ENCODE measurements at regions not wholly inside any gene's neighbourhood (a gene's known extent, or its start where the extent isn't known, plus 50 kb on each side); places are given as distances from the start of the nearest gene placed in this dataset.
"Not testable (repeated sequence)": the region's sequence is repeated elsewhere in the genome, so short reads cannot be mapped to it uniquely, and the experiment has no call there.

DNA sequence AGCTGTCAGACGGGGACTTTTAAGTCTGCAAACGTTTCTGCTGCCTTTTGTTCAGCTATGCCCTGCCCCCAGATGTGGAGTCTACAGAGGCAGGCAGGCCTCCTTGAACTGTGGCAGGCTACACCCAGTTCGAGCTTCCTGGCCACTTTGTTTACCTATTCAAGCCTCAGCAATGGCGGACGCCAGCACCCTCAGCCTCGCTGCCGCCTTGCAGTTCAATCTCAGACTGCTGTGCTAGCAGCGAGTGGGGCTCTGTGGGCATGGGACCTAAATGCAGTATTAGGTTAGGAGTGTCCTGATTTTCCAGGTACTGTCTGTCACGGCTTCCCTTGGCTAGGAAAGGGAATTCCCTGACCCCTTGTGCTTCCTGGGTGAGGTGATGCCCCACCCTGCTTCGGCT is 86.8 kb upstream of the ALX4 start:
- not testable (repeated sequence) for TF ChIP-seq POLR2AphosphoS5 (IDR thresholded peaks at IDR 0.05; ENCODE audit: borderline replicate concordance, low read depth, low read length); EZH2 (IDR thresholded peaks at IDR 0.05)

Measured in SK-N-MC (cell line).